WTC11 (cell line): ENCODE measurements at regions not wholly inside any gene's neighbourhood (a gene's known extent, or its start where the extent isn't known, plus 50 kb on each side); places are given as distances from the start of the nearest gene placed in this dataset.
A peak's percentile ranks its signal among the peaks of the same experiment; 100 is the strongest.

ENCODE experiments used
- ATAC-seq: fragments of 200-7000 bp; cut with Tn5 transposase; 2 replicates; pipeline ENCODE4 v1.10.0; 2021; ENCODE audit warnings: mild to moderate bottlenecking, moderate library complexity
- CTCF ChIA-PET: fragments of 300-600 bp; sonication (Branson Sonifier 250); formaldehyde crosslinking; loops from one replicate; lab custom pipeline; 2021; ENCODE audit warnings: antibody characterized with exemption; lab: Charles Lee
- POLR2A ChIA-PET: fragments of 350-600 bp; sonication (Branson Sonifier 250); formaldehyde crosslinking; loops from one replicate; lab custom pipeline; 2021; ENCODE audit warnings: antibody characterized with exemption; lab: Charles Lee
- DNase-seq: peaks from one replicate; pipeline ENCODE4 v3.0.0; 2021; ENCODE audit warnings: low spot score
- H3K27ac Mint-ChIP-seq: 2 replicates; pipeline ENCODE4 v1.8.0; 2021; ENCODE audit warnings: mixed read lengths
- H3K27me3 Mint-ChIP-seq: 2 replicates; pipeline ENCODE4 v1.8.0; 2021; ENCODE audit warnings: low read depth, mild to moderate bottlenecking, moderate library complexity, mixed read lengths
- H3K36me3 Mint-ChIP-seq: 2 replicates; pipeline ENCODE4 v1.8.0; 2021; ENCODE audit warnings: mixed read lengths
- H3K4me1 Mint-ChIP-seq: 2 replicates; pipeline ENCODE4 v1.8.0; 2022; ENCODE audit warnings: mixed read lengths
- H3K4me3 Mint-ChIP-seq: 2 replicates; pipeline ENCODE4 v1.8.0; 2021; ENCODE audit warnings: mild to moderate bottlenecking, moderate library complexity, mixed read lengths
- H3K9me3 Mint-ChIP-seq: 2 replicates; pipeline ENCODE4 v1.8.0; 2021; ENCODE audit warnings: mixed read lengths
- ATF6 ChIP-seq: sonication (generic); formaldehyde crosslinking; IDR thresholded peaks from 2 replicates; pipeline ENCODE4 v1.8.1; 2023; ENCODE audit warnings: mild to moderate bottlenecking, missing genetic modification reagents
- FOXJ3 ChIP-seq: sonication (generic); formaldehyde crosslinking; IDR thresholded peaks from 2 replicates; pipeline ENCODE4 v1.9.0; 2021; ENCODE audit warnings: missing genetic modification reagents, mild to moderate bottlenecking, borderline replicate concordance
- FOXP1 ChIP-seq: sonication (generic); formaldehyde crosslinking; IDR thresholded peaks from 2 replicates; pipeline ENCODE4 v1.8.0; 2022; ENCODE audit warnings: missing genetic modification reagents, mild to moderate bottlenecking, moderate library complexity, borderline replicate concordance
- FOXP4 ChIP-seq: sonication (generic); formaldehyde crosslinking; IDR thresholded peaks from 2 replicates; pipeline ENCODE4 v1.8.0; 2022; ENCODE audit warnings: mild to moderate bottlenecking, missing genetic modification reagents
- MLX ChIP-seq: sonication (generic); formaldehyde crosslinking; IDR thresholded peaks from 2 replicates; pipeline ENCODE4 v1.8.1; 2023; ENCODE audit warnings: mild to moderate bottlenecking, missing genetic modification reagents, moderate library complexity
- MXD4 ChIP-seq: fragments of 250-450 bp; sonication (Bioruptor Pico); IDR thresholded peaks from 2 replicates; pipeline ENCODE4 v1.8.0; 2021; ENCODE audit warnings: mild to moderate bottlenecking, moderate library complexity, borderline replicate concordance
- NFE2L1 ChIP-seq: sonication (generic); formaldehyde crosslinking; IDR thresholded peaks from 2 replicates; pipeline ENCODE4 v1.8.1; 2023; ENCODE audit warnings: missing genetic modification reagents
- NR3C1 ChIP-seq: sonication (generic); formaldehyde crosslinking; conservative IDR thresholded peaks from 2 replicates; pipeline ENCODE4 v1.8.1; 2023; ENCODE audit warnings: low read depth, mild to moderate bottlenecking, missing genetic modification reagents
- SMAD4 ChIP-seq: sonication (generic); formaldehyde crosslinking; IDR thresholded peaks from 2 replicates; pipeline ENCODE4 v1.8.0; 2022; ENCODE audit warnings: mild to moderate bottlenecking, missing genetic modification reagents
- SOX15 ChIP-seq: fragments of 250-450 bp; sonication (Bioruptor Pico); IDR thresholded peaks from 2 replicates; pipeline ENCODE4 v1.9.0; 2021; ENCODE audit warnings: mild to moderate bottlenecking
- SP1 ChIP-seq: sonication (generic); formaldehyde crosslinking; conservative IDR thresholded peaks from 2 replicates; pipeline ENCODE4 v1.8.1; 2022; ENCODE audit warnings: missing genetic modification reagents
- TP53 ChIP-seq: sonication (generic); formaldehyde crosslinking; IDR thresholded peaks from 2 replicates; pipeline ENCODE4 v1.8.1; 2023; ENCODE audit warnings: mild to moderate bottlenecking, missing genetic modification reagents
- ZNF232 ChIP-seq: sonication (generic); formaldehyde crosslinking; IDR thresholded peaks from 2 replicates; pipeline ENCODE4 v1.8.0; 2022; ENCODE audit warnings: mild to moderate bottlenecking, missing genetic modification reagents
- ZNF317 ChIP-seq: sonication (generic); formaldehyde crosslinking; IDR thresholded peaks from 2 replicates; pipeline ENCODE4 v1.8.1; 2023; ENCODE audit warnings: low read depth, mild to moderate bottlenecking, moderate library complexity, missing genetic modification reagents, borderline replicate concordance
- ZNF396 ChIP-seq: fragments of 250-450 bp; sonication (Bioruptor Pico); IDR thresholded peaks from 2 replicates; pipeline ENCODE4 v1.8.0; 2021; ENCODE audit warnings: mild to moderate bottlenecking, moderate library complexity, borderline replicate concordance
- TF ChIP-seq, protein P1 (sequence below): sonication (generic); formaldehyde crosslinking; IDR thresholded peaks from 2 replicates; pipeline ENCODE4 v1.8.0; 2023; ENCODE audit warnings: missing genetic modification reagents
- TF ChIP-seq, protein P2 (sequence below): sonication (generic); formaldehyde crosslinking; IDR thresholded peaks from 2 replicates; pipeline ENCODE4 v1.8.0; 2022; ENCODE audit warnings: mild to moderate bottlenecking, missing genetic modification reagents
- TF ChIP-seq, protein P3 (sequence below): sonication (generic); formaldehyde crosslinking; IDR thresholded peaks from 2 replicates; pipeline ENCODE4 v1.8.1; 2022; ENCODE audit warnings: low read depth, mild to moderate bottlenecking, moderate library complexity, missing genetic modification reagents, borderline replicate concordance
- TF ChIP-seq, protein P4 (sequence below): sonication (generic); formaldehyde crosslinking; IDR thresholded peaks from 2 replicates; pipeline ENCODE4 v1.8.0; 2023; ENCODE audit warnings: missing genetic modification reagents, mild to moderate bottlenecking, borderline replicate concordance

- TF ChIP-seq FOXP4 (no peak), ZNF396 (CRISPR knock-in tag) (no peak), FOXJ3 (no peak), NR3C1 (no peak), SMAD4 (CRISPR knock-in tag) (no peak), NFE2L1 (no peak), SOX15 (CRISPR knock-in tag) (no peak), FOXP1 (CRISPR knock-in tag) (no peak), ZNF317 (no peak), MLX (CRISPR knock-in tag) (no peak), SP1 (CRISPR knock-in tag) (no peak), TP53 (no peak)
- TF ChIP-seq, protein P1, sequence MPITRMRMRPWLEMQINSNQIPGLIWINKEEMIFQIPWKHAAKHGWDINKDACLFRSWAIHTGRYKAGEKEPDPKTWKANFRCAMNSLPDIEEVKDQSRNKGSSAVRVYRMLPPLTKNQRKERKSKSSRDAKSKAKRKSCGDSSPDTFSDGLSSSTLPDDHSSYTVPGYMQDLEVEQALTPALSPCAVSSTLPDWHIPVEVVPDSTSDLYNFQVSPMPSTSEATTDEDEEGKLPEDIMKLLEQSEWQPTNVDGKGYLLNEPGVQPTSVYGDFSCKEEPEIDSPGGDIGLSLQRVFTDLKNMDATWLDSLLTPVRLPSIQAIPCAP (CRISPR knock-in tag), result no peak
- TF ChIP-seq, protein P2, sequence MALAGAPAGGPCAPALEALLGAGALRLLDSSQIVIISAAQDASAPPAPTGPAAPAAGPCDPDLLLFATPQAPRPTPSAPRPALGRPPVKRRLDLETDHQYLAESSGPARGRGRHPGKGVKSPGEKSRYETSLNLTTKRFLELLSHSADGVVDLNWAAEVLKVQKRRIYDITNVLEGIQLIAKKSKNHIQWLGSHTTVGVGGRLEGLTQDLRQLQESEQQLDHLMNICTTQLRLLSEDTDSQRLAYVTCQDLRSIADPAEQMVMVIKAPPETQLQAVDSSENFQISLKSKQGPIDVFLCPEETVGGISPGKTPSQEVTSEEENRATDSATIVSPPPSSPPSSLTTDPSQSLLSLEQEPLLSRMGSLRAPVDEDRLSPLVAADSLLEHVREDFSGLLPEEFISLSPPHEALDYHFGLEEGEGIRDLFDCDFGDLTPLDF (CRISPR knock-in tag), result no peak
- TF ChIP-seq, protein P3, sequence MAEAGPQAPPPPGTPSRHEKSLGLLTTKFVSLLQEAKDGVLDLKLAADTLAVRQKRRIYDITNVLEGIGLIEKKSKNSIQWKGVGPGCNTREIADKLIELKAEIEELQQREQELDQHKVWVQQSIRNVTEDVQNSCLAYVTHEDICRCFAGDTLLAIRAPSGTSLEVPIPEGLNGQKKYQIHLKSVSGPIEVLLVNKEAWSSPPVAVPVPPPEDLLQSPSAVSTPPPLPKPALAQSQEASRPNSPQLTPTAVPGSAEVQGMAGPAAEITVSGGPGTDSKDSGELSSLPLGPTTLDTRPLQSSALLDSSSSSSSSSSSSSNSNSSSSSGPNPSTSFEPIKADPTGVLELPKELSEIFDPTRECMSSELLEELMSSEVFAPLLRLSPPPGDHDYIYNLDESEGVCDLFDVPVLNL (CRISPR knock-in tag), result no peak
- no peaks in the 10 kb centered on the region for H3K9me3 Mint-ChIP-seq
- ChIA-PET CTCF (interaction anchor here (1.2 to 1.6 kb wide), 3 partner anchors 17 to 258 kb away, joined by 4 to 7 read pairs (median 6); no protein-coding TSS in a partner anchor), POLR2A (no interaction called here)
- H3K27me3 Mint-ChIP-seq, result peaks cover 4% of the 10 kb centered on the region; the same call in 1 of the 2 replicates
- peaks cover 19% of the 10 kb centered on the region for H3K4me1 Mint-ChIP-seq
- no peak overlapping the region for H3K27ac Mint-ChIP-seq
- H3K4me3 Mint-ChIP-seq, result no peak overlapping the region
- no peaks in the 10 kb centered on the region for H3K36me3 Mint-ChIP-seq
- ATAC-seq, result peak; percentile 57
- DNase-seq, result no peak
Observed at GRCh38 chr10:28922127-28922526, 244.8 kb downstream of the BAMBI start.

- DNase-seq (no peak), ATAC-seq (no peak)
- POLR2A ChIA-PET, result no interaction called here
- peaks cover 4% of the 10 kb centered on the region; the same call in 1 of the 2 replicates for H3K27me3 Mint-ChIP-seq
- no peaks in the 10 kb centered on the region for H3K36me3 Mint-ChIP-seq
- no peaks in the 10 kb centered on the region for H3K9me3 Mint-ChIP-seq
- CTCF ChIA-PET, result interaction anchor here (1.2 to 1.4 kb wide), 2 partner anchors 16 to 65 kb away, joined by 4 to 6 read pairs; no protein-coding TSS in a partner anchor
- H3K27ac Mint-ChIP-seq, result no peak overlapping the region
- peaks cover 22% of the 10 kb centered on the region for H3K4me1 Mint-ChIP-seq
- no peak overlapping the region for H3K4me3 Mint-ChIP-seq
- TF ChIP-seq ZNF232 (CRISPR knock-in tag) (no peak), ATF6 (CRISPR knock-in tag) (no peak), NR3C1 (no peak), MXD4 (CRISPR knock-in tag) (no peak)
- TF ChIP-seq, protein P1 (CRISPR knock-in tag), result no peak
- TF ChIP-seq, protein P4, sequence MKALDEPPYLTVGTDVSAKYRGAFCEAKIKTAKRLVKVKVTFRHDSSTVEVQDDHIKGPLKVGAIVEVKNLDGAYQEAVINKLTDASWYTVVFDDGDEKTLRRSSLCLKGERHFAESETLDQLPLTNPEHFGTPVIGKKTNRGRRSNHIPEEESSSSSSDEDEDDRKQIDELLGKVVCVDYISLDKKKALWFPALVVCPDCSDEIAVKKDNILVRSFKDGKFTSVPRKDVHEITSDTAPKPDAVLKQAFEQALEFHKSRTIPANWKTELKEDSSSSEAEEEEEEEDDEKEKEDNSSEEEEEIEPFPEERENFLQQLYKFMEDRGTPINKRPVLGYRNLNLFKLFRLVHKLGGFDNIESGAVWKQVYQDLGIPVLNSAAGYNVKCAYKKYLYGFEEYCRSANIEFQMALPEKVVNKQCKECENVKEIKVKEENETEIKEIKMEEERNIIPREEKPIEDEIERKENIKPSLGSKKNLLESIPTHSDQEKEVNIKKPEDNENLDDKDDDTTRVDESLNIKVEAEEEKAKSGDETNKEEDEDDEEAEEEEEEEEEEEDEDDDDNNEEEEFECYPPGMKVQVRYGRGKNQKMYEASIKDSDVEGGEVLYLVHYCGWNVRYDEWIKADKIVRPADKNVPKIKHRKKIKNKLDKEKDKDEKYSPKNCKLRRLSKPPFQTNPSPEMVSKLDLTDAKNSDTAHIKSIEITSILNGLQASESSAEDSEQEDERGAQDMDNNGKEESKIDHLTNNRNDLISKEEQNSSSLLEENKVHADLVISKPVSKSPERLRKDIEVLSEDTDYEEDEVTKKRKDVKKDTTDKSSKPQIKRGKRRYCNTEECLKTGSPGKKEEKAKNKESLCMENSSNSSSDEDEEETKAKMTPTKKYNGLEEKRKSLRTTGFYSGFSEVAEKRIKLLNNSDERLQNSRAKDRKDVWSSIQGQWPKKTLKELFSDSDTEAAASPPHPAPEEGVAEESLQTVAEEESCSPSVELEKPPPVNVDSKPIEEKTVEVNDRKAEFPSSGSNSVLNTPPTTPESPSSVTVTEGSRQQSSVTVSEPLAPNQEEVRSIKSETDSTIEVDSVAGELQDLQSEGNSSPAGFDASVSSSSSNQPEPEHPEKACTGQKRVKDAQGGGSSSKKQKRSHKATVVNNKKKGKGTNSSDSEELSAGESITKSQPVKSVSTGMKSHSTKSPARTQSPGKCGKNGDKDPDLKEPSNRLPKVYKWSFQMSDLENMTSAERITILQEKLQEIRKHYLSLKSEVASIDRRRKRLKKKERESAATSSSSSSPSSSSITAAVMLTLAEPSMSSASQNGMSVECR (CRISPR knock-in tag), result no peak
- TF ChIP-seq, protein P3 (CRISPR knock-in tag), result no peak
Observed at GRCh38 chr10:28922861-28923260, 245.5 kb downstream of the BAMBI start.
